ENCODE measurements at regions not wholly inside any gene's neighbourhood (a gene's known extent, or its start where the extent isn't known, plus 50 kb on each side); places are given as distances from the start of the nearest gene placed in this dataset.
"Not testable (repeated sequence)": the region's sequence is repeated elsewhere in the genome, so short reads cannot be mapped to it uniquely, and the experiment has no call there.

DNA sequence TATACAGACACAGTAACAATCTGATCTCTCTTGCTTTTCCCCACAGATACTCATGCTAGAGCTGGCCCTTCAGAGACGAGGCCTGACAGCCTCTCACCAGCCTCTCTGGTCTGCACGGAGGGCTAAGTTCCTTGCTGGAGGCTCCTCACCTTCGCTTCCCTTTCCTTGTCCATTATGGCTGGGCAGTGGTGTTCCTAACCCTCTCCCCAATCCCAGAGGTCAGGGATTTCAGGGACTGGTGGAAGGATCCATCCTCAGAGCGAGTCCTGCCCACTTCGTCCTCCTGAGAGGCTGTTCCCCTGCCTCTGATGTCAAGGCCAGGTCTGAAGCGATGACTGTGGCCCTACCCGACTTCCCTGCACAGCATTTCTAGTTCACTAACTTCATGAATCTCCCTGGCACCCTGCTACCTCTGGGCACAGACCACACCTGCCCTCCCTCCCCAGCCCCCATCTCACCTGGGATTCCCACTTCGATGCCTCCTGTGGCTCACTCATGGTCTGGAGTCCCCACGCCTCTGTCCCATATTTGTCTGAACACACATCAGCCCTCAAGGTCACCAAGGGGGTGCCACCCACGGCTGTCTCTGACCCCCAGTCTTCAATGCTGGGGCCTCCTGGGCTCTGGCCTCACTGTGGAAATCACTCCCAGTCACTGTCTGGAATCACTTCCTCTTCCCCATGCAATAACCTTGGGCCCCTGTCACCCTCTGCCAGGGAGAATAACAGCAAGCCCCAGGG, 124.9 kb upstream of the PRR20G start:
- no peak overlapping the region for H2AK5ac ChIP-seq (ENCODE audit: insufficient read length, low read length)
- H3K4ac ChIP-seq (ENCODE audit: low read depth, low read length), result no peak overlapping the region
- H2BK120ac ChIP-seq (ENCODE audit: low read depth, low read length, poor library complexity, severe bottlenecking), result no peak overlapping the region
- H2BK20ac ChIP-seq (ENCODE audit: low read depth, low read length, poor library complexity, severe bottlenecking), result no peak overlapping the region
- H3T11ph ChIP-seq (ENCODE audit: low read length), result no peak overlapping the region
- H4K91ac ChIP-seq (ENCODE audit: insufficient read length, low read depth, low read length), result no peak overlapping the region
- H2AFZ ChIP-seq (ENCODE audit: low read length), result no peak overlapping the region
- Mint-ChIP-seq H3K27me3 (ENCODE audit: low read depth) (peaks cover 26% of the 10 kb centered on the region), H3K36me3 (ENCODE audit: insufficient read depth in 1 of 3, low read depth in 3 of 3) (no peaks in the 10 kb centered on the region), H3K9me3 (no peaks in the 10 kb centered on the region; a peak in 1 of 5 replicates), H3K27ac (peak overlapping the region; percentile 18 to 47 (median 22); a peak in 2 of 7 replicates), H3K4me1 (peaks cover 45 to 47% of the 10 kb centered on the region in 2 experiments), H3K4me3 (no peak overlapping the region)
- no peaks in the 10 kb centered on the region for H3K23me2 ChIP-seq (ENCODE audit: insufficient read length, low read depth, low read length, poor library complexity, severe bottlenecking)
- TF ChIP-seq, protein P1, sequence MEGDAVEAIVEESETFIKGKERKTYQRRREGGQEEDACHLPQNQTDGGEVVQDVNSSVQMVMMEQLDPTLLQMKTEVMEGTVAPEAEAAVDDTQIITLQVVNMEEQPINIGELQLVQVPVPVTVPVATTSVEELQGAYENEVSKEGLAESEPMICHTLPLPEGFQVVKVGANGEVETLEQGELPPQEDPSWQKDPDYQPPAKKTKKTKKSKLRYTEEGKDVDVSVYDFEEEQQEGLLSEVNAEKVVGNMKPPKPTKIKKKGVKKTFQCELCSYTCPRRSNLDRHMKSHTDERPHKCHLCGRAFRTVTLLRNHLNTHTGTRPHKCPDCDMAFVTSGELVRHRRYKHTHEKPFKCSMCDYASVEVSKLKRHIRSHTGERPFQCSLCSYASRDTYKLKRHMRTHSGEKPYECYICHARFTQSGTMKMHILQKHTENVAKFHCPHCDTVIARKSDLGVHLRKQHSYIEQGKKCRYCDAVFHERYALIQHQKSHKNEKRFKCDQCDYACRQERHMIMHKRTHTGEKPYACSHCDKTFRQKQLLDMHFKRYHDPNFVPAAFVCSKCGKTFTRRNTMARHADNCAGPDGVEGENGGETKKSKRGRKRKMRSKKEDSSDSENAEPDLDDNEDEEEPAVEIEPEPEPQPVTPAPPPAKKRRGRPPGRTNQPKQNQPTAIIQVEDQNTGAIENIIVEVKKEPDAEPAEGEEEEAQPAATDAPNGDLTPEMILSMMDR (conservative IDR thresholded peaks at IDR 0.05), result no peak
- no peaks in the 10 kb centered on the region for H3K4me1 ChIP-seq (ENCODE audit: insufficient read depth, low read length)
- no peaks in the 10 kb centered on the region for H3K79me1 ChIP-seq (ENCODE audit: insufficient read depth, low read depth, low read length, poor library complexity, severe bottlenecking)
- H4K8ac ChIP-seq (replicated peaks; ENCODE audit: insufficient read length, low read depth, low read length), result no peak overlapping the region
- no peak overlapping the region for H3K27ac ChIP-seq (ENCODE audit: insufficient read length, low read depth, low read length)
- no peaks in the 10 kb centered on the region for H3K27me3 ChIP-seq (ENCODE audit: insufficient read depth, low read length)
- no peak overlapping the region for H3K18ac ChIP-seq (ENCODE audit: insufficient read length, low read depth, low read length)
- no peaks in the 10 kb centered on the region for H4K20me1 ChIP-seq (ENCODE audit: control insufficient read depth, insufficient read depth, insufficient read length)
- no peak overlapping the region for H4K5ac ChIP-seq (ENCODE audit: insufficient read length, low read depth, low read length)
- H3K4me2 ChIP-seq (ENCODE audit: insufficient read depth, insufficient read length, low read length), result no peak overlapping the region
- no peak overlapping the region for H3K56ac ChIP-seq (ENCODE audit: insufficient read length, low read depth, low read length)
- no peak overlapping the region; the same call in 1 of the 2 replicates for H3K14ac ChIP-seq (ENCODE audit: insufficient read depth, low read length)
- no CpG with 5 or more reads among the region's 10 CpGs for WGBS (ENCODE audit: extremely low coverage, insufficient read length, low lambda C conversion rate)
- peak; percentile 18 for DNase-seq
- no peaks in the 10 kb centered on the region for H3K79me2 ChIP-seq (ENCODE audit: insufficient read depth, low read length)
- no peak overlapping the region for H3K23ac ChIP-seq (ENCODE audit: insufficient read length, low read depth, low read length)
- no peak overlapping the region for H2BK12ac ChIP-seq (ENCODE audit: insufficient read length, low read depth, low read length)
- no peak overlapping the region for H2BK15ac ChIP-seq (ENCODE audit: low read depth, low read length)
- H3K9ac ChIP-seq (ENCODE audit: extremely low read depth, insufficient read length, low read length), result no peak overlapping the region
- H3K9me3 ChIP-seq (ENCODE audit: control insufficient read depth, low read depth, low read length), result no peaks in the 10 kb centered on the region
- H2BK5ac ChIP-seq (ENCODE audit: insufficient read length, low read length), result no peak overlapping the region

DNA sequence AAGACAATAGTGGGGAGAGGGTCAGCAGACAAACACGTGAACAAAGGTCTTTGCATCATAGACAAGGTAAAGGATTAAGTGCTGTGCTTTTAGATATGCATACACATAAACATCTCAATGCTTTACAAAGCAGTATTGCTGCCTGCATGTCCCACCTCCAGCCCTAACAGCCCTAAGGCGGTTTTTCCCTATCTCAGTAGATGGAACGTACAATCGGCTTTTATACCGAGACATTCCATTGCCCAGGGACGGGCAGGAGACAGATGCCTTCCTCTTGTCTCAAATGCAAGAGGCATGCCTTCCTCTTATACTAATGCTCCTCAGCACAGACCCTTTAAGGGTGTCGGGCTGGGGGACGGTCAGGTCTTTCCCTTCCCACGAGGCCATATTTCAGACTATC, 124.0 kb upstream of the PRR20G start:
- Mint-ChIP-seq H3K27me3 (ENCODE audit: low read depth) (peaks cover 30% of the 10 kb centered on the region), H3K4me1 (peaks cover 49 to 51% of the 10 kb centered on the region in 2 experiments)
- not testable (repeated sequence) for H3K23me2 ChIP-seq (ENCODE audit: insufficient read length, low read depth, low read length, poor library complexity, severe bottlenecking); H2AFZ ChIP-seq (ENCODE audit: low read length); H3K27me3 ChIP-seq (ENCODE audit: insufficient read depth, low read length); H3K9ac ChIP-seq (ENCODE audit: extremely low read depth, insufficient read length, low read length); H2BK12ac ChIP-seq (ENCODE audit: insufficient read length, low read depth, low read length); H3K79me1 ChIP-seq (ENCODE audit: insufficient read depth, low read depth, low read length, poor library complexity, severe bottlenecking); H3T11ph ChIP-seq (ENCODE audit: low read length); H4K8ac ChIP-seq (replicated peaks; ENCODE audit: insufficient read length, low read depth, low read length); H4K91ac ChIP-seq (ENCODE audit: insufficient read length, low read depth, low read length); H3K23ac ChIP-seq (ENCODE audit: insufficient read length, low read depth, low read length); H3K4me2 ChIP-seq (ENCODE audit: insufficient read depth, insufficient read length, low read length); H3K4ac ChIP-seq (ENCODE audit: low read depth, low read length); H3K27ac Mint-ChIP-seq; H3K4me1 ChIP-seq (ENCODE audit: insufficient read depth, low read length); H4K20me1 ChIP-seq (ENCODE audit: control insufficient read depth, insufficient read depth, insufficient read length); H2BK15ac ChIP-seq (ENCODE audit: low read depth, low read length); H3K9me3 Mint-ChIP-seq; H2BK120ac ChIP-seq (ENCODE audit: low read depth, low read length, poor library complexity, severe bottlenecking); DNase-seq; H3K27ac ChIP-seq (ENCODE audit: insufficient read length, low read depth, low read length); H3K36me3 Mint-ChIP-seq (ENCODE audit: insufficient read depth in 1 of 3, low read depth in 3 of 3); H3K4me3 Mint-ChIP-seq; H3K14ac ChIP-seq (ENCODE audit: insufficient read depth, low read length); H3K18ac ChIP-seq (ENCODE audit: insufficient read length, low read depth, low read length); H3K9me3 ChIP-seq (ENCODE audit: control insufficient read depth, low read depth, low read length); H3K56ac ChIP-seq (ENCODE audit: insufficient read length, low read depth, low read length); H2BK20ac ChIP-seq (ENCODE audit: low read depth, low read length, poor library complexity, severe bottlenecking); H3K79me2 ChIP-seq (ENCODE audit: insufficient read depth, low read length); H2AK5ac ChIP-seq (ENCODE audit: insufficient read length, low read length); H2BK5ac ChIP-seq (ENCODE audit: insufficient read length, low read length); H4K5ac ChIP-seq (ENCODE audit: insufficient read length, low read depth, low read length)
- WGBS (ENCODE audit: extremely low coverage, insufficient read length, low lambda C conversion rate), result no CpG with 5 or more reads among the region's 9 CpGs
